GM12864 (cell line): ENCODE measurements at regions not wholly inside any gene's neighbourhood (a gene's known extent, or its start where the extent isn't known, plus 50 kb on each side); places are given as distances from the start of the nearest gene placed in this dataset.

Experiments
- DNase-seq: peaks from one replicate; pipeline ENCODE4 v3.0.0-alpha.2; 2011; ENCODE audit warnings: low read depth
- H3K4me3 ChIP-seq: 2 replicates; pipeline ENCODE4 v1.5.1; 2011; ENCODE audit warnings: mild to moderate bottlenecking, low read depth, low read length, control low read depth
- TF ChIP-seq, protein P1 (sequence below): IDR thresholded peaks from 2 replicates; pipeline ENCODE4 v1.5.1; 2011; ENCODE audit warnings: low read depth, mild to moderate bottlenecking, moderate library complexity, low read length, control low read depth, inconsistent platforms; ENCODE audit errors: missing control alignments

DNA sequence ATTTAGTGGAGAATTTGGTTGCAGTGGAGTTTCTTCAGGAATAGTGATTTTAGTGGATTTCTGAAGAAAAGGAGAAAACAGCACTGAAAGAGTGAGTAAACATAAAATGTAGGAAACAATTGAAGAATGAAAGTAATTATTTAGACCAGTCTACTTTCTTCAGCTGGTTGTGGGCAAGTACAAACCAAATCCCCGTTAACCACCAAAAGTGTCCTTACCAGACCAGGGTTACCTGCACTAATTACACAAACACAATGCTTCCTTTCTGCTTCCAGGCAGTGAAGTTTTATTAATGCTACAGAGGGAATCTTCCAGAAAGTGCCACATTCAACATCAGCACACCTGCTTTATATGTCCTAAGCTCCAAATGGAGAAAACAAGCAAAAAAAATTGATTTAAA lies 248.0 kb upstream of the TBC1D5 start:
- no peak overlapping the region for H3K4me3 ChIP-seq
- DNase-seq, result no peak
- TF ChIP-seq, protein P1, sequence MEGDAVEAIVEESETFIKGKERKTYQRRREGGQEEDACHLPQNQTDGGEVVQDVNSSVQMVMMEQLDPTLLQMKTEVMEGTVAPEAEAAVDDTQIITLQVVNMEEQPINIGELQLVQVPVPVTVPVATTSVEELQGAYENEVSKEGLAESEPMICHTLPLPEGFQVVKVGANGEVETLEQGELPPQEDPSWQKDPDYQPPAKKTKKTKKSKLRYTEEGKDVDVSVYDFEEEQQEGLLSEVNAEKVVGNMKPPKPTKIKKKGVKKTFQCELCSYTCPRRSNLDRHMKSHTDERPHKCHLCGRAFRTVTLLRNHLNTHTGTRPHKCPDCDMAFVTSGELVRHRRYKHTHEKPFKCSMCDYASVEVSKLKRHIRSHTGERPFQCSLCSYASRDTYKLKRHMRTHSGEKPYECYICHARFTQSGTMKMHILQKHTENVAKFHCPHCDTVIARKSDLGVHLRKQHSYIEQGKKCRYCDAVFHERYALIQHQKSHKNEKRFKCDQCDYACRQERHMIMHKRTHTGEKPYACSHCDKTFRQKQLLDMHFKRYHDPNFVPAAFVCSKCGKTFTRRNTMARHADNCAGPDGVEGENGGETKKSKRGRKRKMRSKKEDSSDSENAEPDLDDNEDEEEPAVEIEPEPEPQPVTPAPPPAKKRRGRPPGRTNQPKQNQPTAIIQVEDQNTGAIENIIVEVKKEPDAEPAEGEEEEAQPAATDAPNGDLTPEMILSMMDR, result no peak

DNA sequence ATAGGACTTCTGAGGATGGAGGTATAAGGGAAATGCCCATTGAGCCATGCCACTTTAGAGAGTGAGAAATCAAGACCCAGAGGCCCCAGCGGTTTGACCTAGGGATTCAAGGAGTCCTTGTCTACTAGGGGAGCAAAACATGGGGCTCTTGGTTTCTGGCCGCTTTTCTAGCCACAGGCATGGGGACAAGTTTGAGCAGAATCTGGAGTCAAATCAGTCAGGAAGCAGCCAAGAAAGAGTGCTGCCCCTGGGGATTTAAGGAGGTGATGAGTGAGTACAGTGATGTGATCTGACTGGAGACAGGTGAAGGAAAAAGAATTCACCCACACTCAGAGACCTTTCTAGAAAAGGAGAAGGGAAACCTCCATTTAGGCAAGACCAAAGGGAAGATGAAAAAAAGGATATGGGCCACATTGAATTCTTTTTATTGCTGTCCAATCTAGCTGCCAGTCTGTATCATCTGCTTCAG lies 244.0 kb upstream of the TBC1D5 start:
- TF ChIP-seq, protein P1, result no peak
- no peak overlapping the region for H3K4me3 ChIP-seq
- DNase-seq, result no peak

GRCh38 chr3:17985658-17986347 lies 243.4 kb upstream of the TBC1D5 start:
- no peak for DNase-seq
- no peak overlapping the region for H3K4me3 ChIP-seq
- TF ChIP-seq, protein P1, result no peak

DNA sequence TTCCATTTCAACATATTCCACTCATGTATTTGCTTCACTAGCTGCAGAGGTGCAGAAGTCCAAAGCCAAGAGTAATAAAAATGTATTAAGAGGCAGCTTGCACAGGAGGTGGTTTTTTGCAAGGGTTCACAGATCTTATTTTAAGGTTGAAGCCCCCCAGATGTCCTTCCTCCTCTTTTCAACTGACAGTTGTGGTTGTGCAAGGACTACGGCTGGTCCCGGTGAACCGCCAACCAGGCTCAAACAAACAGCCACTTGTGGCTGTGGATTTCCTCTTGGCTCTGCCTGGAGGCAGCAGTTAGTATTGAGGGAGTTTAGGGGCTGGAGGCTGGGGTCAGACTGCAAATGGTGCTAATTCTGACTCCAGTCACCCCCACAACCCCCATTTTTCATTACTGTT lies 240.7 kb upstream of the TBC1D5 start:
- DNase-seq, result no peak
- TF ChIP-seq, protein P1, result no peak
- H3K4me3 ChIP-seq, result no peak overlapping the region

GRCh38 chr3:17982211-17982880 lies 239.9 kb upstream of the TBC1D5 start:
- no peak overlapping the region for H3K4me3 ChIP-seq
- DNase-seq, result no peak
- TF ChIP-seq, protein P1, result no peak

DNA sequence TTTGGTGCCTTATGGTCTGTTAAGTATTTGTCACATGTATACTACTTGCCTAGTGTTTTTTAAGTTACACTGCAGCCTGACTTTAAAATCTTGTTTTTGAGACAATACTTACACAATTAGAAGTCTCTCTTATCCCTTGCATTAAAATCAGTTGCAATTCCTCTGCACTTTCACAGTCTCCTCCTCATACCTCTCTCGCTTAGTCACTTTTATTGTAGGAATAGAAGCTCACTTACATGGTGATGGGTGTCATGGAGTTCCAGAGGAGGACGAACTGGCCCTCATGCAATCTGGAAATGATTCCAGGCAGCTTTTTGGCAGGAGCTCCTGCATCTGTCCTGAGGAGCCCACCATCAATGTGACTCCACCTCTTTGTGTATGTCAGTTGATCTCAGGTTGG lies 238.4 kb upstream of the TBC1D5 start:
- TF ChIP-seq, protein P1, result no peak
- H3K4me3 ChIP-seq, result no peak overlapping the region
- DNase-seq, result no peak
